GM19452 (cell line): ENCODE measurements at regions not wholly inside any gene's neighbourhood (a gene's known extent, or its start where the extent isn't known, plus 50 kb on each side); places are given as distances from the start of the nearest gene placed in this dataset.

Experiments used
- ATAC-seq: cut with Tn5 transposase; IDR thresholded peaks from one replicate; pipeline ENCODE4 v1.9.1; 2021; ENCODE audit not compliant: unreplicated experiment

- ATAC-seq: no peak
These were observed 249.0 kb upstream of the WWC1 start for GRCh38 chr5:168042284-168043068.

DNA sequence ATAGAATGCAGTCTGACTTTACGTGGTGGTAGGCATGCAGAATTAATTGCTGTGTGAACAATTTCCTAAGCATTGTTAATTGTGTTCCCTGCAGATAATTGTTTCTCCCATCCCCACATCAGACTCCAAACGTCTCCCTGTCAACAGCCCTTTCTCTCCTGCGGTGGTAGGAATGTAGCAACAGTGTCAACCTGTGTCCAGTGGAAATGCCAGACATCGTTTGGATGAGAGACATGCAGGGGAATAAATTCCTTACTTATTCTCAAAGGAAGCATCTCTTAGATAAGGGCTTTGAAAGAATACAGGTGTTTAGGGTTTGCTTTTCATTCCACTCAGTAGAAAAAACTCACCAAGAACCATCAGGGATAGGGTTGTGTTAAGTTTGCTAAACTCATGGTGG, 245.3 kb upstream of the WWC1 start:
- no peak for ATAC-seq

- ATAC-seq: no peak
These were observed 244.3 kb upstream of the WWC1 start for GRCh38 chr5:168047043-168047668.

DNA sequence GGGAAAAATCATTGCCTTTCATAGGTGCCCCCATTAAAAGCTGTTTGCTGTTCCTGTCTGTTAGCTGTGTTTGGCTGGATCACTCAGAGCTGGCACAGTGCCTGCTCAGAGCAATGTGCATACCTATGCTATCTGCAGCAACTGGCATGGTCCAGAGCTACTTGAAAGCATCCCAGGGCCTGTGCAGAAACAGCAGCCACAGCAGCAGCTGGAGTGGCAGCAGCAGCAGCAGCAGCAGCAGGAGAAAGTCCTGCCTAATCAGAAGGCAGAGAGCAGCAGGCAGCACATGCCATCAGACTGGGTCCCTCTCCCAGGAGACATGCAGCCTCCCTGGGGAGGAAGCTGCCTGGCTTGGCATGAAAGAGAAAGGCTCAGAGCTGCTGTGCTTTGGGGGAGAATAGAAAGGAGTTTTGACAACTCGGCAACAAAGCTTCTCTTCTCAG, 243.8 kb upstream of the WWC1 start:
- no peak for ATAC-seq

- no peak for ATAC-seq
These were observed 243.0 kb upstream of the WWC1 start for GRCh38 chr5:168048486-168048885.

DNA sequence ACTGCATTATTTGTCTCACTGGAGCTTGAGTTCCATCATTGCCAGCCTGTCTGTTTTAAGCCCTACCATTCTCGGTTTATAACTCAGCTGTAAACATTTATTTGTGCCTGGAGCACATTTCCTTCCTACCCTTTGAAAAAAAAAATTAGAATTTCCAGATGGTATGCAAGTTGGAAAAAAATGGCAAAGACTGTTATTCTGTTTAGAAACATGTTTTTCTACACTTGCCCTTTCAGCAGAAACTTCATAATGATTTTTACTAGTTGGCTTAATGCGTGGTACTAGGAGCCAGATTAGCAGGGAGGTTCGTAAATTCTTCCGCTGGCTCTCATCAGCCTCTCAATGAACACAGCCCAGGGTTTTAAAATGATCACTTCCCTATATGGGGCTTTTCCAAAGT, 238.8 kb upstream of the WWC1 start:
- ATAC-seq: no peak

DNA sequence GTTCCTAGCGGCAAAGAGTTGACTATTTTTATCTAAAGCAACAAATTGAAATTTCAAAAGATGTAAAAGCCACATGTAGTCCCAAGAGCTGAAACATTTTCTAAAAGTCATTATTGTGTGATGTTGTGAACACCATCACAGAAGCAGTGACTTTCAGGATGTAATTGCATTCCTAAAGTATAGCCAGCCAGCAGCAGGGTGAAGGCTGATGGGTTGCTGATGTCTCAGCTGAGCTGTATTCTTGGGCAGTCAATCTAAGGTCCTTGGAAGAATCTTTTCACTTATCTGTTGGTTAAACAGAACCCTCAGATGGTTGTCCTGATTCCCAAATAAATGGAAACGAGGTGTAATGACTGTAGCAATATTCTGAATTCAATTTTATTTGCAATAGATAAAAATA, 237.4 kb upstream of the WWC1 start:
- ATAC-seq: no peak

DNA sequence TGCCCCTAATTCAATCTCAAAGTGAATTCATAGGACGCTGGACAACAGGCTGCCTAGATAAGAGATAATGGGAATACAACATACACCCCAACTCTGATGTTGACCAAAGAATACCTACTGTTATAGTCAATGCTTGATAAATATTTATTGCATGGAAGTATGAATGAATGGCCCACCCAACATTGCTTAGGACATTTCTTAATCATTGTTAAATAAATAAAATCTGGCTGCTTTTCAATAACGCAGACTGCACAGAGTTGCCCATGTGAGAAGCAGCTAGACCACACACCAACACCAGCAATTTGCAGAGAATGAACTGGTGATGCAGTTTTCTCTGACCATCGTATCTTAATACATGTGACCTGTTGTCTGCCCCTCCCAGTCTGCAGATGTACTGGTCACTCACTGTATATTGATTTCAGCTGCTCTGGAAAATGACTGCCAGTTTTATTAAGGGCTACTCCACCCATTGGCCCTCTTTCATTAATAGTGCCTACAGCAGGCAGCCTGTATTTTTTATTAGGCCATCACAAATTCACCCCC, 236.2 kb upstream of the WWC1 start:
- no peak for ATAC-seq

- no peak for ATAC-seq
These were observed 235.5 kb upstream of the WWC1 start for GRCh38 chr5:168055961-168056360.

DNA sequence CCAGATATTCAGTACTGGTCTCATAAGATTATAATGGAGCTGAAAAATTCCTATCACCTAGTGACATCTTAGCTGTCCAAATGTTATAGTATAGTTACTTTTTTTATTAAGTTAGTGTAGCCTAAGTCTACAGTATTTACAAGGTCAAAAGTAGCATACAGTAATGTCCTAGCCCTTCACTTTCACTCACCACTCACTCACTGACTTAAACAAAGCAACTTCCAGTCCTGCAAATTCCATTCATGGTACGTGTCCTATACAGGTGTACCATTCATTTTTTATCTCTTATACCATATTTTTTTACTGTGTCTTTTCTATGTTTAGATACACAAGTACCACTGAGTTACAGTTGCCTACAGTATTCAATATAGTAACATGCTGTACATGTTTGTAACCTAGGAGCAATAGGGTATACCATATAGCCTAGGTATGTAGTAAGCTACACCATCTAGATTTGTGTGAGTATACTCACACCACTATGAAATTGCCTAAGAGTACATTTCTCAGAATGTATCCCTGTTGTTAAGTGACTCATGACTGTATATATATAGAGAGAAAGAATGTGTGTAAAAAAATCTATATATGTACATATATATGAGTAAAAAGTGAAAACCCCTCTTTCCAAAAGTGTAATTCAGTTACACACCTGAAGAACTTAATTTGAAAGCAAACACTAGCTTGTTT, 234.8 kb upstream of the WWC1 start:
- ATAC-seq: no peak

- ATAC-seq: no peak
These were observed 233.5 kb upstream of the WWC1 start for GRCh38 chr5:168057905-168058304.

GRCh38 chr5:168059131-168059530, 232.3 kb upstream of the WWC1 start:
- no peak for ATAC-seq

DNA sequence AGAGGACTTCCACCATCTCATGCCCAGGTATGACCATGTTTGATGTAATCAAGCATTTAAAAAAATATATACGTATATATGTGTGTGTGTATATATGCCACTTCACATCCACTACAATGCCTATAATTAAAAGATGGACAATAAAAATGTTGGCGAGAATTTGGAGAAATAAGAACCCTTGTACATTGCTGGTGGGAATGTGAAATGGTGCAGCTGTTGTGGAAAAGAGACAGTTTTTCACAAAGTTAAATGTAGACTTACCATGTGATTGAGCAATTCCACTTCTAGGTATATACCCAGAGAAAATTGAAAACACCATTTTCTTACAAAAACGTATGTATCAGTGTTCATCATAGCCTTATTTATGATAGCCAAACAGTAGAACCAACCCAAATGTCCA, 229.2 kb upstream of the WWC1 start:
- no peak for ATAC-seq

DNA sequence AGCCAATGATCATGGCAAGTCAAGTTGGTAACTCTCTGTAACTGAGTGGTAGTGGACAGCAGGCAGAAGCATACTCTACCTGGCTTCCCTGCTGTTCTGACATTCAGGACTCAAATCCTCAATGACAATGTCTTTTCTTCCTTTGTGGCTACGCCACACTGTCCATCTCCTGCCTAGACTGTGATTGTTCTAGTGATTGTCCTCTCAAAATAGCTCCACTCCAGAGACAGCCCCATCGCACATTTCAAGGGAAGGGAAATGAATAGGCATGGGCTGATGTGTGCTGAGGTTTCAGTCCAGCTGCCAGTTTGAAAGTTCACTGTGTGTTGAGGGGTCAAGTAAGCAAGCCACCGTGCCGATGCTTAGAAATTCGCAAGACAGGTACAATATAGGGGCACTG, 227.0 kb upstream of the WWC1 start:
- no peak for ATAC-seq

DNA sequence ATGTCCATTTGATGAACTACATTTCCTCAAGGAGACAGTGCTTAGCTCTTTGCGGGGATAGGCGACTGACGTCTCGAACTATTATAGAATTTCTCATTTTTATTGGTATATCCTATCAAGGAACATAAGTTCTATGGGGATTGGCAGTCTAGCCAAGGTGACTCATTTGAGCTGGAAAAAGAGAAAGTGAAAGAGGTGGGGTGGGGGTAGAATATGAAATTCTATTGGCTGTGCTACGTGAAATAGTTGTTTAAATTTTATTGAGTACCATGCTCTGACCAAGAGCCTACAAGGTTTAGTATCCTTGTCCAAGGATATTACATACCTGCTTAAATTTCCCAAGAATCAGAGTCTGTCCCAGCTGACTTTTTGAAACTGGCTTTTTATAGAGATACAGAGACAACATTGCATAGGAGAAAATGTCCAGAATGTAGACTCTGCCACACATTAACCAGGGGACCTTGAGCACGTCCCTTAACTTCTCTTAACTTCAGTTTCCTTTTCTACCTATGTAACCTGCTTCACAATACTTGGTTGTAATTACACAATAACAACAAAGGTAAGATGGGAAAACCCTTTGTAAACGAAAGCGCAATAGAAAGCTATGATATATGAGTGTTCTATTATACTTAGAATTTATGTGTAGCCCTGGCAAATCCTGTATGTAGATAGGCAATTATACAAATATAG, 226.4 kb upstream of the WWC1 start:
- ATAC-seq: no peak

DNA sequence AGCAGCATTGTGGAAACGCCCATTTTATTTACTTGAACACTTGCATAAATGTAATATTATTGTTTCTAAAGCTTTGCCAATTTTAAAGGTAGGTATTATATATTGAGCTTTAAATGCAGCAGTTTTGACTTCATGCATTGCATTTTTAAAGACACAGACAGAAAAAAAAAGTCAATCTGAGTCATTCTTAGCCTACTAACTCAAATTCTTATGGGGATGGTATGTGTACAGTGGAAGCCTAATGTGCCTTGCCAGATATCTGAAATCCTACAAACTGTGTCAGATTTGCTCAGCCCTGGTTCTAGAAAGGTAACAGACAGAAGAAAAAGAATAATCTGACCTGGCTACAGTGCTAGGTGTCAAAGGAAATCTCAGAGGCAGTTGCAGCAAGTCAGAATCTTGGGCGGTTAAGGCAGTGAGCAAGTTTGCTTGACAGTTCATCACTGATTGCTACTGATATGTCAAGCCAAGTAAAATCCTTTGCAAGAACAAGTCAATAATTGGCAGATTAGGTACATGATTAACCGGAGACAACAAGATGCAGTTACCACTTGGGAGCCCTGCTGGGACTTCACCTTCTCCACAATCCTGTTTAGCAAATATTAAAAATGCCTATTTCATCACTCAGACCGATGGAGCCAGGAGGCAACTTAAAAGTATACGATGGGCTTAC, 224.8 kb upstream of the WWC1 start:
- no peak for ATAC-seq

- no peak for ATAC-seq
These were observed 220.7 kb upstream of the WWC1 start for GRCh38 chr5:168070761-168071160.

GRCh38 chr5:168072665-168073064, 218.8 kb upstream of the WWC1 start:
- no peak for ATAC-seq

DNA sequence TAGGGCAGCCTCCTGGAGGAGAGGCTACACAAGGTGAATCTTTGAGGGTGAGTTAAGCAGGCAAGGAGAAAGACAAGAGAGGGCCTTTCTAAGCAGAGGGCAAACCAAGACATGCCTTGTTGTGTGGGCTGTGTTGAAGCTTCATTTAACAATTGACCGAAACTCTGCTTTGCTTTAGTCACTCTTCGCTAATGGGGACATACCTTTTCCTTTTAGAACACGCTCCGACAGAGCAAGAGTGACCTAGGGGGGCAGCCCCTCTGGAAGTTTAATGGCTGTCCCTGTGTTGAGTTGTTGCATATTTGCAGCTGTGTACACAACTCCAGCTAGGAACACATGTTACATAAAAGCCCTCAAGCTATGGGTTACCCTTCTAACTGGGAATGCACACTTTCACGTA, 218.1 kb upstream of the WWC1 start:
- no peak for ATAC-seq

GRCh38 chr5:168073991-168074800, 217.2 kb upstream of the WWC1 start:
- no peak for ATAC-seq
